ENCODE measurements at regions not wholly inside any gene's neighbourhood (a gene's known extent, or its start where the extent isn't known, plus 50 kb on each side); places are given as distances from the start of the nearest gene placed in this dataset.
"Not testable (repeated sequence)": the region's sequence is repeated elsewhere in the genome, so short reads cannot be mapped to it uniquely, and the experiment has no call there.

DNA sequence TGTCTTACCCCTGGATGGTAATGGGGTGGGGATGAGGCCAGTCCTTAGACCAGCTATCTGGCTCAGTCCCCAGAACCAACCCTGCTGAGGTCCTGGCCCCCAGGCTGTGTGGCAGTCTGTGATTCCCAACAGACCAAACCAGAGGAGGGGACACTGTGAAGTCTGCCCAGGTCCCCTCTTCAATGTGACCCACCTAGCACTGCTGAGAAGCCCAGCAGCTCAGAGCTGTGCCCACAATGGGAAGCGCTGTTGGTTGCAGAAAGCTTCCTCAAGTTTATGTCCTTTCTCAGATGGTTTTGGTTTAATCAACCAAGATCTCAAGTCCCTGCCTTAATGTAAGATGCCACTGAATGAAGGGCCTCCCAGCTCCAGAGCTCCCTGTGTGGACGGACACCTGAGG lies 114.7 kb upstream of the IGLL5 start:
- DNase-seq (ENCODE audit: low read depth in 4 of 4, low spot score in 3 of 4), result no peak

- no peak for DNase-seq (ENCODE audit: low read depth in 4 of 4, low spot score in 3 of 4)
Observed at GRCh38 chr22:22773427-22773826, 114.2 kb upstream of the IGLL5 start.

GRCh38 chr22:22773979-22774604 lies 113.5 kb upstream of the IGLL5 start:
- no peak for DNase-seq (ENCODE audit: low read depth in 4 of 4, low spot score in 3 of 4)

DNA sequence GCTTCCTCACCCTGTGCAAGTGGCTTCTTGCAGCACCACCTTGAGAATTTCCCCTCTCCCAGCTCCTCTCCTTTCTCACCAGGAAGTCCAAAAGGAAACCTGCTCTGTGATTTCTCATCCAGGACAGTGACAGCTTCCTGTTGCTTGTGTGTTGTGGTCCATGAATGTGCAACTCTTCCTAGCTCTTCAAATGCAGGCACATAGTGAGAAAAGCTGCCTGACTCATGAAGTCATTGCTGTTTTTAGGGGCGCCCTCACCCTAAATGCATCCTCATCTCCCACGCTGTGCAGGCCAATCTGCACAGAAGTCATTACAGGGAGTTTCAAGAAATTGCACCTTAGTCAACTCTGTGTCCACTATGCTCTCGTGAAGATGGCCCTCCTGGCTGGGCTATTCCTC lies 112.9 kb upstream of the IGLL5 start:
- DNase-seq (ENCODE audit: low read depth in 4 of 4, low spot score in 3 of 4), result not testable (repeated sequence)

GRCh38 chr22:22776121-22776520 lies 111.5 kb upstream of the IGLL5 start:
- DNase-seq (ENCODE audit: low read depth in 4 of 4, low spot score in 3 of 4), result no peak

GRCh38 chr22:22779213-22779612 lies 108.4 kb upstream of the IGLL5 start:
- DNase-seq (ENCODE audit: low read depth in 4 of 4, low spot score in 3 of 4), result no peak

DNA sequence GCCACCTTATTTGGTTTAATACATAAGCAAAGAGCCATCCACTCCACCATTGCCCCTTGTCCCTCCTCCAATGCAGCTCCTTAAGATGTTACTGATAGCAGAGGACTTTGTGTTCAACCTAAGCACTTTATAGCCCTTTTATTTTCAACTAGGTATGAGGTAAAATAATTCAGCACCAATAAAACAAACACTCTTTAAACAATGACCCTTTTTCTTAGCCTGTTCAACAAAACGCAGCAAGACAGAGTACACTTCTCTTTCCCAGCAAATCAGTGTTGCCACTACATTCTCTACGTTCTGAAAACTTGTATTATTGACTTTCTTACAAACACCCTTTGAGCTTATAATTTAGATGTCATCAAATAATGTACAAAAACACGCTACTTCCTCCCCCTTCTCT lies 104.0 kb upstream of the IGLL5 start:
- DNase-seq (ENCODE audit: low read depth in 4 of 4, low spot score in 3 of 4), result no peak

DNA sequence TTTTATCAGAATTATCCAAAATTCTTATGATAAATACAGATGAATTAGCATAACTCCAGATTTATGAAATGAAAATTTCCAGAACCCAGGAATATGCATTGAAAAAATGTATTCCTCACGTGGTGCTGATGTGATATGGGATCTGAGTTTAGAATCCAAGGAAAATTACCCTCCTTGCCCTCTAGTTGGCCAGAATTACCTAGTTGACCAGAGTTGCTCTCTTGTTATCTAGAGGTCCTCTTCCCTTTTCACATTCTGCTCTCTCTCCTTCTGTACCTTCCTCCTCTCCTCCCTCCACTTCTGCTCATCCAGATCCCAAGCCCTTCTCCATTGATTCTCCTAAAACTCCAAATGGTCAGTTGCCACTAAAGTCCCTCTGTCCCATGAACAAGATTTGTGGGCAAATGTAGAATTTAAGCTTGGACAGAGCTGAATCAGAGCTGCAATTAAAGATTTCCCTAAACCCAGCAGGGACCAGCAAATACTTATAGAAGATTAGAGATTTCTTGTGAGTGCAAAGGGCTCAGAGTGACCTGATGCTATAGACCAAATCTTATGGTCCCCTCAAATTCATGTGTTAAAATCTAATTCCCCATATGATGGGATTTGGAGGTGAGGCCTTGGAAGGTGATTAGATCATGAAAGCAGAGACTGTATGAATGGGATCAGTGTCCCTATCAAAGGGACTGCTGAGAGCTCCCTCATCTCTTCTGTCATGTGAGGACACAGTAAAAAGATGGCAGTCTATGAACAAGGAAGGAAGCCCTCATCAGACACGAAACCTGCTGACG lies 103.2 kb upstream of the IGLL5 start:
- no peak for DNase-seq (ENCODE audit: low read depth in 4 of 4, low spot score in 3 of 4)

DNA sequence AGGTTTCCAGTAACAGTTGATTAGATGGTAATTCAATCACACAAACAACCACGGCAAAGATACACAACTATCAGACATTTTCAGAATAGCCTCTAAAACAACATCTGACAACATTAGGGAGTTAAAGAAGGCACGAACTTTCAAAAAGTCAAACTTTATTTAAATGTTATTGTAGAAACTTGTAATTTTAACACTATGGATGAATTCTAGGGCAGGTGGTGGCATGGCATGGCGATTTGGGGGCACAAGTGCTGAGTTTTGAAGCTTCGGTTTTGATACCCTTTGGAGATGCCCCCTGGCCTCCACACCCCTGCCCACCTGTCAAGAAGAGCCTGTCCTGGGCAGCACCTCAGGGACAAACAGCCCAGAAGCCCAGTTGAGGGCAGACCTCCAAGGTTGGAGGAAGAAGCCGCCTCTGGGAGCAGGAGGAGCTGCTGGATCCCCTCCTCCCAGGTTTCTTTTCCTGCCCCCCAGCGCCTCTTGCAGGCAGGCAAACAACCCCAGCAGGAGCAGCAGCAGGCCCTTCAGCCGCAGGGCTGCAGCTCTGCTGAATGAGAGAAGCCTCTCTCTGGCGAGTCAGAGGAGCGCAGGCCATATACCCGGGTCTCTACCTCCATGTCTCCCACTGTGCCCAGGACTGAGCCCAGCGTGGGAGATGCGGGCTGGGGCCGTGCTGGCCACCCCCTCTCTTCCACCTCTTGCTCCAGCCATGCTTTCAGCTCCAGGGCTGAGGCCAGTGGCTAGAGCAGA lies 102.1 kb upstream of the IGLL5 start:
- no peak for DNase-seq (ENCODE audit: low read depth in 4 of 4, low spot score in 3 of 4)

- no peak for DNase-seq (ENCODE audit: low read depth in 4 of 4, low spot score in 3 of 4)
Observed at GRCh38 chr22:22786301-22787115, 101.1 kb upstream of the IGLL5 start.

- no peak for DNase-seq (ENCODE audit: low read depth in 4 of 4, low spot score in 3 of 4)
Observed at GRCh38 chr22:22787151-22787550, 100.5 kb upstream of the IGLL5 start.

GRCh38 chr22:22787786-22788459 lies 99.7 kb upstream of the IGLL5 start:
- DNase-seq (ENCODE audit: low read depth in 4 of 4, low spot score in 3 of 4), result peak; percentile 7 to 16 (median 11)

DNA sequence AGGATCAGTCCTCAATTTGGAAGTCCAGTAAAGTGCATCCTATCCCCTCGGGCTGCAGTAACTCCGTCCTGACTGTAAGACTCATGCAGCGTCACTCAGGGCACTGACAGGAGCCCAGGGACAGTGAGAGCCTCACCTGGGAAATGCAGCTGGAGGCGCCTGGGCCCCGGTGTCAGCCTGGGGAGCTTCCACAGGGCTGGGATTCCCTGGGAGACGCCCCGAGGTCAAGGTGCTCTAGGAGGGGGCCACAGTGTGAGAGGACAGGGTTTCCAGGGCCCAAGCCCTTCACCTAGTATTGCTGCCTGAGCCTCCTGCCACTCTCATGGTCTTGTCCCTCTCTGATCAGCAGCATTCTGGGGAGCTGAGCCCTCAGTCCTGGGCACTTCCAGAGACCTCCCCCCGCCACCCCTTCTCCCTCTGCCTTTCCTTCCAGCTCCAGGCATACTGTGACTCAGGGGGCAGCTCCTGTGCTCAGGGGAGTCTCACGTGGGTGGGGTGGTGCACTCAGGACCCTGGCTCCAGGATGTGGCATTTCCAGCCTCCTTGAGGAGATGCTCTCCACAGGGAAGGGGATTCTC lies 99.1 kb upstream of the IGLL5 start:
- no peak for DNase-seq (ENCODE audit: low read depth in 4 of 4, low spot score in 3 of 4)

- no peak for DNase-seq (ENCODE audit: low read depth in 4 of 4, low spot score in 3 of 4)
Observed at GRCh38 chr22:22789233-22789921, 98.2 kb upstream of the IGLL5 start.

DNA sequence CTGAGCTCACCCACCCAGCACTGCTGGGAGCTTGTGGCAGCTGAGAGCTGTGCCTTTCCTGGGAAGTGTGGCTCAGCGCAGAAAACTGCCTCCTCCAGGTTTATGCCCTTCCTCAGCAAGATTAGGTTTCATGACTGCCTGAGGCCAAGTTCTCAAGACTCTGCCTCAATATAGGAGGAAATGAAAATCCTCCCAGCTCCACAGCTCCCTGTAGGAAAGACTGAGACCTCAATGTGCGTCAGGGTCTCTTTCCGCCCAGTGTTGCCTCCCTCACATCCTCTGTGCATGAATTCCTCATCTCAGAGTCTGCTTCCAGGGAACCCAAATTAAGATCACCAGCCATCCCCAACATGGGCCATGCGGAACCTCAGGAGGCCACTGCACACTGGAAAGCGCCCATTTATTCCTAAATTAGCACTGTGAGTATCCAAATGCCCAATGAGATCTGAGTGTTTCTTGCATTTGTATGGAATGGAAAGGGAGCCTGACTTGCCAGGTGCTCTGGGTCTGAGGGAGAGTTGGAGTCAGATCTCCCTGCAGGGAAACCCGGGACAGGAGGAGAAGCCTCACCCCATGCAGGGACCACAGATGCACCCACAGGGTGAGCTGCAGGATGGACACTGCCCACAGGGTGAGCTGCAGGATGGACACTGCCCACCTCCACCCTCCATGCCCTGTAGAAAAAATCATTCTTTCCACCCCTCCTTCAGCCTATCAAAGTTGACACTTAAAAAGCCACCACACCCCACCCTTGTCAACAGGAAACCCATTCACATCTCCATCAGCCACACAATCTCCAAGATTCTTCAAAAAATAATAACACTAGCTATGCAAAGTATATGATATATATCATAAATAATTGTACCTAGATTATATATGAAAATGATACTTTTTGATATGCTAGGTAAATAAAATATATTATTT lies 97.4 kb upstream of the IGLL5 start:
- no peak for DNase-seq (ENCODE audit: low read depth in 4 of 4, low spot score in 3 of 4)

GRCh38 chr22:22791438-22792181 lies 96.0 kb upstream of the IGLL5 start:
- DNase-seq (ENCODE audit: low read depth in 4 of 4, low spot score in 3 of 4), result no peak

- not testable (repeated sequence) for DNase-seq (ENCODE audit: low read depth in 4 of 4, low spot score in 3 of 4)
Observed at GRCh38 chr22:22792205-22792786, 95.3 kb upstream of the IGLL5 start.
